GM19023 (cell line): ENCODE measurements at regions not wholly inside any gene's neighbourhood (a gene's known extent, or its start where the extent isn't known, plus 50 kb on each side); places are given as distances from the start of the nearest gene placed in this dataset.
"Not testable (repeated sequence)": the region's sequence is repeated elsewhere in the genome, so short reads cannot be mapped to it uniquely, and the experiment has no call there.

ENCODE experiments used
- ATAC-seq: cut with Tn5 transposase; IDR thresholded peaks from one replicate; pipeline ENCODE4 v1.9.1; 2021; ENCODE audit warnings: mild to moderate bottlenecking, moderate library complexity; ENCODE audit not compliant: unreplicated experiment

DNA sequence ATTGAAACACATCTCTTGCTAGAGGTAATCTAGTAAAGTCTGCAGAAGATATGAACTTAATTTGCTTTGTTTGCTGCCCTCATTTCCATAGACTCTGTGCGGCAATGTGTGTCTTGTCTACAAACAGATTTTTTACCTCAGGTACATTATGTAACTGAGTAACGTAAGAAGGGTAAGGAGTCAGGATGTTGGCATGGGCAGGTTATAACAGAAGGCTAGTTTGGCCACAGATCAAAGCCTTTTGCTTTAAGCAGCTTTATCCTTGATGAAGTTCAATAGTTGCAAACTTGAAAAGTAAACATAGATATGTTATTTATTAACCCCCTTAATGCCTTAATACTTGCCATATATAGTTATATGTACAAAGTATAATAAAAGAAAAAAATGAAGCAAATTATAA, 391.6 kb upstream of the FKBP1C start:
- ATAC-seq = no peak

DNA sequence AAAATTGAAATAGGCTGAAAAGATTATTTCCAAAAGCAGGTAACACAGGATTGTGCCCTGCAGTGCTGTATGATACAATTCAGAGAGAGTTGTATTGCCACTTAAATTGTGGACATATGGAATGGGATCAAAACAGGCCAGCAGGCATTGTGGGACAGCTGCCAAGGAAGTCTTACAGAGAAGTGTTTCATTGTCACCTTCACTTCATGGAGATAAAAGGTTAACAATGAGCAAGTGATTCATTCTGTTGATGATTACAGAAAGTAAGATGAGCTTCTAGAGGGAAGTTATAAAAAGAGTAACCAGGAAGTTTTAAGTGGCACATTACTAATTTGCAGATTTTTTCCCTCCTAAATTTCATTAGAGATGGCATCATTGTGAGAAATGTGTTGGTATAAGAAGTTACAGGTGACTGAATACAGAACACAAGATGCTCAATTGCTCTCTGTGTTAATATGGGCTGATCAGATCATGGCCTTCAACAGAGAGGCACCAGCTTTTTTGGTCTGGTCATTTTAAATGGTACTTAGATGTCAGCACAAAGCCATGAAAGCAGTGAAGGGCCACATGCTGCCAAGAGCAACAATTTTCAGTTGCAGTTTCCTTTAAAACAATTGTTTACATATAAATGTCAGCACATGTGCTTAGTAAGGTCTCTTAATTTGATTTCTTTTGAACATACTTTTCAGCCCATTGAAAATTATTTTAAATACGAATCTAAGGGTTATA, 402.5 kb upstream of the FKBP1C start:
- no peak for ATAC-seq

DNA sequence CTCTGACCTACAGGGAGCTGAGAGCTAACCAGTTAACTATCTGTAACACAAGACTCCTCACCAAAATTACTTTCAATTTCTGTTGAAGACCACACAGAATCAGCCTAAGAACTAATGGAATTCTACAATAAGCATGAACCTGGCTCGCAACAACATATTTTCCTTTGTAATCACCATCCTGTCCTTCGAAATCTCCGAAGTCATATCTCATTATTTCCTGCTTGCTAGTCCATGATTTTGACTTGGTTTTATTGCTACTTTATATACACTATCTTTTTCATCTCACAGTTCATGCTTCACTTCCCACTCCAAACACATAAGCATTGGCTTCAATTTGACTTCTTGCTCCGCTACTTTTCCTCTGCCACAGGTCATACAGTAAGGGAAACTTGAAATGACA, 405.8 kb upstream of the FKBP1C start:
- no peak for ATAC-seq

DNA sequence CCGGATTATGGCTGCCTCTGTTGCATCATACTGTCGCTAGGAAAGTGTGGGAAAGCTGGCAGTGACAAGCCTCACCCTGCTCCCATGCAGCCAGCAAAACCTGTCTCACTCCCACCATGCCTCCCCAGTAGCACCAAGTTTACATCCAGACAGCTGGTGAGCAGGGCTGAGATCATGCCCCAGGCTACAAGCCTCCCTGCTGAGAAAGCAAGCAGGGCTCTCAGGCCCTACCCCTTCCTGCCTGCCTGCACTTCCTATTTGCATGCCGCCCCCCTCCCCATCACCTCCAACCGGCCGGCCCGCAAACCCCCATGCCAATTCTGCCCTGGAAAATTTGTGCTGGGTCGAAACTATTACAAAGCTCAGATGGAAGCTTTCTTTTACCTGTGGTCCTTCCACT, 408.2 kb upstream of the FKBP1C start:
- no peak for ATAC-seq

DNA sequence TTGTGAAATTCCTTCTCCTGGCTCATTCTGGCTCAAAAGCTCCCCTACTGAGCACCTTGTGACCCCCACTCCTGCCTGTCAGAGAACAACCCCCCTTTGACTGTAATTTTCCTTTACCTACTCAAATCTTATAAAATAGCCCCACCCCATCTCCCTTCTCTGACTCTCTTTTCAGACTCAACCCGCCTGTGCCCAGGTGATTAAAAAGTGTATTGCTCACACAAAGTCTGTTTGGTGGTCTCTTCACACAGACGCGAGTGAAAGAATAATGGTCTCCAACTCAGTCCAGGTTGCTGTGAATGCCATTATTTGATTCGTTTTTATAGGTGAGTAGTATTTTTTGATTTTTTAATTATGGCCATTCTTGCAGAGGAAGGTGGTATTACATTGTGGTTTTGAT, 414.1 kb upstream of the FKBP1C start:
- no peak for ATAC-seq

DNA sequence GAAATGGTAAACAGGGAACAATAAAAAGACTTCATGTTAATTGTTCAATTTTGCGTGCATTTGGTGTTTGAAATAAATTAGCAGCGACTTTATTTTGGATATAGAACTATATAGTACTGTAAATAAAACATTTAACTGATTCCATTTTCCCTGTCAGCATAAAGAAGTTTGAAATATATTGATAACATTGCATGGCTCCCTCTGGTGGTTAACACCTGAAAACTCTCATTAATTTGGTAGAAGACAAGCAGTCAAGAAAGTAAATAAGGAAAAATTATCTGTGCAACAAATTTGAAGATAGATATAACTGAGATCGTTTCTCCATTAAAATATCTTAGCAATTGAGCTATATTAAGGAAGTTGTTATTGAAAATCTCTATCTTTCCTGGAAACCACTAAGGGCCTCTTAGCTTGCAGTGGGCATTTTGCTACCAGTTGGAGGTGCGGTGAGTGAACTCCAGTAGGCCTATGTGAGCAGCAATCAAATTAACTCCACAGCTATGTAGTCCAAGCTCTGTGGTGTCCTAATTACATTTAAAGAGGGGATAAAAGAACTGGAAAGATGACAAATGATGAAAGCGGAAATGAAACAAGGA, 435.7 kb upstream of the FKBP1C start:
- no peak for ATAC-seq

DNA sequence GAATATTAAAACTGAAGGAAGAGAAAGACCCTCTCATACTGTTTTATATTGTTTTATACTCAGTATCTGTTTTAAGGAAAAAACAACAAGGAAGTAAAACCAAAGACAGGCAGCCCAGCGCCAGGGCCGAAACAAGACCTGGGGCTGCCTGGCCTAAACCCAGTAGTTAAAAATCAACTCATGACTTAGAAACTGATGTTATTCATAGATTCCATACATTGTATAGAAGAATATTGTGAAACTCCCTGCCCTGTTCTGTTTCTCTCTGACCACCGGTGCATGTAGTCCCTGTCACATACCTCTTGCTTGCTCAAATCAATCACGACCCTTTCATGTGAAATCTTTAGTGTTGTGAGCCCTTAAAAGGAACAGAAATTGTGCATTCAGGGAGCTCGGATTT, 445.1 kb upstream of the FKBP1C start:
- ATAC-seq = not testable (repeated sequence)

DNA sequence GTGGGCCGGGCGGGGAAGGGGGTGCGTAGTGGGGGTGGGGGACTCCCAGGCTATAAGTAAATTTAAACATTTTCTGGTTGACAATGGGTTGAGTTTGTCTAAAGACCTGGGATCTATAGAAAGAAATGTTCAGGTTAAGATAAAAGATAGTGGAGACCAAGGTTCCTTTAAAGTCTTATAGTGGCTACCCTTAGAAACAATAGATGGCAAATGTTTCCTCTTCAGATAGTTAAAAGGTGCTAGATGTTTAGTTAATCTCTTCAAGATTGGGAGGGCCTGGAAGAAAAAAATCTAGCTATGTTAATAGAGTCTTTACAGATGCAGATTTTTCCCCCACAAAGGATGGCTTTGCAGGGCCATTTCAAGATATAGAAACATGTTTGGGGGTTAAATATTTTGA, 446.4 kb upstream of the FKBP1C start:
- ATAC-seq = no peak

DNA sequence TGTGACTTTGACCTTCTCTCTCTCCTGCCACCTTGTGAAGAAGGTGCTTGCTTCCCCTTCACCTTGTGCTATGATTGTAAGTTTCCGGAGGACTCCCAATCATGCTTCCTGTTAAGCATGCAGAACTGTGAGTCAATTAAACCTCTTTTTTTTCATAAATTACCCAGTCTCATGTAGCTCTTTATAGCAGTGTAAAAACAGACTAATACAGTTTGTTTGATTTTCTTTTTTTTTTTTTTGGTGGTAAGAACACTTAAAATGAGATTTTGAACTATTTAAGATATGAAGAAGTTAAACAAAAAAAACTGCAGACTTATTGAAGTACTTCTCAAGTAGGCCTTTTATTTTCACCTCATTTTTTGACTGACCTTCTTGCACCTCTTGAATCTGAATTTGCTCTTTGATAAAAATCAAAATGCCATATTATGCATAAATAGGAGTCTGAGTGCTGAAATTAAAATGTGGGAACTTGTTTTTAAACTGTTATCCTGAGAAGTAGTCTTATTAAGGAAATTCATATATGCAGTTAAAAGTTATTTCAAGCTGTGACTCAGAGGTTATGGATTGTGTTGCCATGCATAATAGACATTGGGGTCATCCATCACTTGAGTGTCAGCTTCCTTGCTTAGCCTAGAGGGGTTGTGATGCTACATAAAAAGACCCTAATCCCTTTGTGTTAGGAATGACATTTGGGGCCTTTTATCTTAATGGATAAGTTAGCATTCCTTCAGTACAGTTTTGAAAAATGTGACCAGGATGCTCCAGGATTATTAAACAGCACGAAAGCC, 447.9 kb upstream of the FKBP1C start:
- no peak for ATAC-seq

DNA sequence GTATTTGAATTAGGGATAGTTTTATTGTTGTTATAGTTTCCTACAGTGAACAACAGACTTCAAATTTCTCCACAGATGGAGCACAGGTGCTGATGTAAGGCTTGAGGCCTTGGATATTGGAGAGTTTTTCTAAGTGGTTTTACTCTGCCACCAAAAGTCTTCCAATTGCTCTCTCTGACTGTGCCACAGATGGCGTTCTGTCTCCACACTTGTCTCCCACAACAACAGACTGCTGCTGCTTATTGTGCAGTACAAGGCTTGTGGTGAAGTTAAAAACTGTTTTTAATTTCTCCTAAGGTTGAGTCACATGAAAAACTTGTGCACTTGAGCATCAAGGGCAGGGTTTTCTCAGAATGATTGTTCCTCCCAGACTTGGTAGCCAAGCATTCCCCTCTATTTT, 460.9 kb upstream of the KHDRBS2 start:
- no peak for ATAC-seq

DNA sequence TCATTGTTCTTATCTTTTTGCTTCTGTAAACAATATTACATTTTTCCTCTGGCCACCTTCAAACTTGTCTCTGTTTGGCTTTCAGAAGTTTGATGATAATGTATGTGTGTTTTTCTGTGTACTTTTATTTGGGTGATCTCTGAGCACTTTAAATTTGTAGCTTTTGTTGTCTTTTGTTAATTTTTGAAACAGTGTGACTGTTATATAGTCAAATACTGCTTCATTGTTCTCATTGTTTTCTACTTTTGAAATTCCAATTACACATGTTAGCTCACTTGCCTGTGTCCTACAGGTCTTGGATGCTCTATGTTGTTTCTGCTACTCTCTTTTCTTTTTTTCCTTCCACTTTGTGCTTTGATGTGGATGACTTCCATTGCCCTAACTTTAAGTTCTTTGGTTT, 460.1 kb upstream of the KHDRBS2 start:
- no peak for ATAC-seq

DNA sequence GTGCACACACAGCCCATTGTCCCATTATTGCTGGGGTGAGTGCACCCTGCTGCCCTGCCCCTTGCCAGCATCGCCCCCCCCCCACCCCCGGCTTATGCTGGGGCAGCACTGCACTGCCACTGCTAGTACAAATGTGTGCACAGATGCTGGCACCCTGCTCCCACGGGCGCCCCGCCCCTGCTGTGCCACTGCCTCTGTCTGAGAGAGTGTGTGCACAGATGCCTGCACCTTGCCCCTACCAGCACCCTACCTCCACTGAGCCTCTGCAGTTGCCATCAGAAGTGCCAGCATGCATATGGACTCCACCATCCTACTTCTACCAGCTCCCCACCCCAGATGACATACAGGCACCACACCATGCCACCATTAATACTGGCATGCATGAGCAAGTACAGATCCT, 454.6 kb upstream of the KHDRBS2 start:
- ATAC-seq = no peak

DNA sequence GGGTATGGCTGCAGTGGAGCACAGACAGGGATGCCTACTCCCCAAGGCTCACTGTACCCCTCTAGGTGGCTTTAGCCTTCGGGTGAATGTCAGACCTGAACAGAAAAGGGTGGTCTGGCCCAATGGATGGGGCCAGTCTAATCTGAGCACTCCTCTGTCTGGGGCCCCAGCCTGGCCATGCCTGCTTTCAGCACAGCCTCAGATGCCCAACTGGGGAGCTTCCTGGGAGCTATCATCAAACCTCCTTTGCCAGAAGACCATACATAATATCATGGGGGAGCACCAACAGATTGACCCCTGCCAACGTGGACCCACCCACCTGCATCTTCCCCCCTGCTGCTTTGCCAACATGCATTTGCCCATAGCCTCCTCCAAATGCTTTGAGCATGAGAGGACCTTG, 454.1 kb upstream of the KHDRBS2 start:
- ATAC-seq = no peak

DNA sequence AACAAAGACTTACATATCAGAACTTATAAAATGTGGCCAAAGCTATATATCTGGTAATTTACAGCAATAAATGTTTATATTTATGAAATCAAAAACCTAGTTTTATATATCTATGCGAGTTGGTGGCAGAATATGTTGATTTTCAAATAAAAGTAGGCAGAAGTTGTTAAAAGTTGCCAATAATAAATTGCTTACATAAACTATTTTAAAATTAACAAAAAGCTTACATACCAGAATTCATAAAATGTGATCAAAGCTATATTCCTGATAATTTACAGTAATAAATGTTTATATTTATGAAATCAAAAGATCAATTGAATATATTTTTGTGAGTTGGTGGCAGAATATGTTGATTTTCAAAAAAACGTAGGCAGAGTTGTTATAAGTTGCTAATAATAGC, 451.8 kb upstream of the KHDRBS2 start:
- ATAC-seq = no peak

DNA sequence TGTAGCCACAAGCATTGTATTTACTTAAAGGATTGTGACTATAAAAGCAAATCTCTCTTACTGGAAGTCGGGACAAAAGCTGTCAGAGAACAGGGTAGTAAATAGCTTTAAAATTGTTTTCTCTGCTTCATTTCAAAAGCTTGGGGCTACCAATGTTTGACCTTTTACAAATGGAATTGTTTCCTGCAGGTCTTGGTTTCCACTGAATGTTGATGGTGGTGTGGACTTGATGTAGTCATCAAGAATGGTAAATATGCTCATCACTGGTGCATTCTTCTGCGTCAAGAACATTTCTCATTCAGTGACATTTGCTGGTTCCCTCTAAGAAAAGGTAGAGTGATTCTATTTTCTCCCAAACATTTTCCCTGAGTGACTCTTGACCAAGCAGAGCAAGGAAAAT, 435.4 kb upstream of the KHDRBS2 start:
- no peak for ATAC-seq

DNA sequence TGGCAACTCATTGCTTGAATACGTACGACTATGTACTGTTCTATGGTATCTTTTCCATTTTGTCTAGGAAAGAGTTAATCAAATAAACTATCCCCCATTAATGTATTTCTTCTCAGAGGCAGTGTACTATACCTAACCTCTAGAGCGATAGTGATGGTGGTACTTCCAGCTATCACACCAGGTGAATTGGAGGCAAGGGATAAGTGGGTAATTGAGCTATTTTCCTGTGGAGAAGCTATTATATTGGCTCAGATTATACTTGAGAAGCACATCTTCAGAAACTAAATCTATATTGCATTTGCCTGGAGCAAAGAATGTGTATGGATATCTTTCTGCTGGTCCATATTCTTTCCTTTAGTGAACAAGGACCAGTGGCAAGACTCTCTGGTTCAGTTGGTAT, 430.7 kb upstream of the KHDRBS2 start:
- no peak for ATAC-seq

DNA sequence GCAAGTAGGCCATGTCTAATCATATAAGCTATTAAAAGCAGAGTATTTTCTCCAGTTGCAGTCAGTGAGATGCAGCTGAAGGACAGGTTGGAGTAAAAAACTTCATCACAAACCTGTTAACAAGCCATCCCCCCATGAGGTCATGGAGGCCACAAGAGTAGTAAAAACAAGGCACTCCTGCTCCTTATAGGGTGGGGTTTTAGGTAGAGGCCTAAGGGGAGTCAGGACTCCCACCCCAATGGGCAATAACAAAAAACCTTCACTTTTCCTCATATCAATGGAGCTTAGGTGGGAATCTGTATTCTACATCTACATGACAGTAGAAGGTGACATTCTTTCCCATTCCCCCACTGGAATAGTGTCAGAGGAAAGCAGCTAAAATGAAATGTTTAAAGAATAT, 428.1 kb upstream of the KHDRBS2 start:
- ATAC-seq = no peak

DNA sequence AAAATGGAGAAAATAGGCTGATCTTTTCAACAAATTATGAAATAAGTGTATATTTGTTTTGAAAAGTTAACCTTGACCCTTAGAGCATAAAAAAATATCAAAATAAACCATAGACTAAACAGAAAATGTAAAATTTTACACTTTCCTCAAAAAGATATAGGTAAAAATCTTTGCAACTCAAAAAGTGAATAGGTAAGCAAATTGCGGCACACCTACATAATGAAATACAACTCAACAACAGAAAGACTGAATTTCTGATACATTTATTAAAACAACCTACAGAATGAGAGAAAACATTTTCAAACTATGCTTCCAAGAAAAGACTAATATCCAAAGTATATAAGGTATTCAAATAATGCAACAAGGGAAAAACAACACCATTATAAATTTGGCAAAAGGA, 425.7 kb upstream of the KHDRBS2 start:
- ATAC-seq = no peak

DNA sequence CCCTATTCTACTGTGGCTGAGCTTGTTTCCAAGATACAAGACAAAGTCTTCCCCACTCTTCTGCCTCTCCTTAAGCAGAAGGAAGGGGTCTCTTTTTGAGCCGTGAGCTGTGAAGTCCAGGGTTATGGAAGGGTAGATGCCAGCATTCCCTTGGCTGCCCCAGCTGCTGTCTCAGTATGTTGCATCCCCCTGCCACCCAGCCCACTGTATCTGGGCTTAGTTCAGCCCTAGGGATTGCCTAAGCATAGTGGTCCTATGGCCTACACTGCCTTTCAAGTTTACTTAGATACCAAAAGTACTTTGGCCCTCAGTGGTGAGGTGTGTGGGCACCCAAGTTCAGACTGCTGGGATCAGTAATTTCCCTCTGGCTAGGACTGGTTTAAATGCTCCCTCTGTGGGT, 421.9 kb upstream of the KHDRBS2 start:
- no peak for ATAC-seq

DNA sequence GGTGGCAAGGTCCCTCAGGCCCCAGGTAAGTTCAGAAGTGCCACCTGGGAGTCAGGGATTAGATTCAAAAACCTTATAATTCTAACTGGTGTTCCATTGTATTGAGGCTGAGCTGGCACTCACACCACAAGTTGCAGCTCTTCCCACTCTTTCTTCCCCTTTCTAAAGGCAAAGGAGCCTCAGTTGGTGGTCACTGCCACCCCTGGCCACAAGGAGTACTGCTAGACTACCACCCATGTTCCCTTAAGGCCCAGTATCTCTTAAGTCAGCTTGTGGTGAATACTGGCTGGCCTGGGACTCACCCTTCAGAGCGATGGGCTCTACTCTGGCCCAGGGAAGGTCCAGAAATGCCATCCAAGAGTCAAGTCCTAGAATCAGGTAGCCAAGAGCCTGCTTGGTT, 421.1 kb upstream of the KHDRBS2 start:
- no peak for ATAC-seq

DNA sequence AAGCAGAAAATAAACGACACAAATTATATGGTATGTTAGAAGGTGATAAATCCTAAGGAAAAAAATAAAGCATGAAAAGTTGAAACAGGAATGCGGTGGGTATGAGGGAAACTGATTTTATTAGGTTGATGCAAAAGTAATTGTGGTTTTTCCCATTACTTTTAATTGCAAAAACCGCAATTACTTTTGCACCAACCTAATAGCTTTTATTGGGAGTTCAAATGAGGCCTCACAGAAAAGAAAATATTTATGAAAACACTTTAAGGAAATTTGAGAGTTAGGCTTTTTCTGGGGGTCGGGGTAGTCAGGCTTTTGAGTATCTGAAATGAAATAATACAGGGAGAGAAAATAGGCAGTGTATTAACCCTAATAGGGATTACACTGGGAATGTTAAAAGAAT, 397.0 kb upstream of the KHDRBS2 start:
- ATAC-seq = no peak

DNA sequence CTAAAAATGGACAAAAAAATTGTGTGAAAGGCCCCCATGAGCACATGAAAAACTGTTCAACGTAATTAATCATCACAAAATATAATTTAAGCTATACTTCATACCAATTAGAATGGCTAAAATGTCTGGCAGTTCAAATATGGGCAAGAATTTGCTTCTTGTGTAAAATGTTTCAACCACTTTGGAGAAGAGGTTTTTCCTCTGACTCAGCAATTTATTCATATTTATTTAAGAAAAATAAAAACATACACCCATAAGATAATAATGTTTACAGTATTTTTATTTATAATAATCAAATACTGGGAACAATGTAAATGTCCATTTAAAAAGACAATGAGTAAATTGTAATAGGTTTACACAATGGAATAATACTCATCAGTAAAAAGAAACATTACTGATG, 395.1 kb upstream of the KHDRBS2 start:
- ATAC-seq = no peak
